Neural crest cell (in vitro differentiated cells): ENCODE measurements at regions not wholly inside any gene's neighbourhood (a gene's known extent, or its start where the extent isn't known, plus 50 kb on each side); places are given as distances from the start of the nearest gene placed in this dataset.

Experiments used
- DNase-seq: peaks from one replicate; pipeline ENCODE4 v3.0.0; 2021; ENCODE audit warnings: low read depth, mixed read lengths, low spot score
- H3K27ac Mint-ChIP-seq: one replicate; pipeline ENCODE4 v1.8.0; 2021; ENCODE audit warnings: mild to moderate bottlenecking, mixed read lengths; ENCODE audit not compliant: unreplicated experiment
- H3K27me3 Mint-ChIP-seq: 2 replicates; pipeline ENCODE4 v1.8.0; 2021; ENCODE audit warnings: low read depth, mild to moderate bottlenecking, mixed read lengths
- H3K36me3 Mint-ChIP-seq: 2 replicates; pipeline ENCODE4 v1.8.0; 2021; ENCODE audit warnings: low read depth, mild to moderate bottlenecking, mixed read lengths
- H3K4me1 Mint-ChIP-seq: 2 replicates; pipeline ENCODE4 v1.8.0; 2021; ENCODE audit warnings: mixed read lengths
- H3K4me3 Mint-ChIP-seq: one replicate; pipeline ENCODE4 v1.8.0; 2021; ENCODE audit warnings: mild to moderate bottlenecking, mixed read lengths
- H3K9me3 Mint-ChIP-seq: 2 replicates; pipeline ENCODE4 v1.8.0; 2021; ENCODE audit warnings: mixed read lengths
- CTCF ChIP-seq: fragments of 200-600 bp; sonication (generic); conservative IDR thresholded peaks from 2 replicates; pipeline ENCODE4 v1.5.0; 2021; ENCODE audit warnings: antibody characterized with exemption, mild to moderate bottlenecking

DNA sequence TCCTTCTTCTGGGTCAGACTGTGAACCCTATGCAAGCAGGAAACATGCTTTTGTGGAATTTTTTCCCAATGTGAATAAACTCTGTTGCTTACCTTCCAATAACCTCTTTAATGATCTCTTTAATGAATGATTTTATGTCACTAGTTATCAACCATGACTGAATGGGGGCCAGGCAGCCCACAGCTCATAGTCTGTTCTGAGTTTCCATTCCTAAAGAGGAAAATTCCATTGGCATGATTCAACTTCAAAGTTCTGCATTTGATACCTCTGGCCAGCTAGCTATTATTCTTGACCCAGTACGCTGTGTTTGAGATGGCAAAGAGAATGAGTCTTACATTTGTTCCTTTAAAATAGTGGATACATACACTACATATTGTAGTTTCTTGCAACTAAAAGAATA, 867.8 kb upstream of the CELF2 start:
- Mint-ChIP-seq H3K4me1 (no peaks in the 10 kb centered on the region), H3K27ac (no peak overlapping the region), H3K4me3 (no peak overlapping the region), H3K27me3 (no peaks in the 10 kb centered on the region), H3K9me3 (no peaks in the 10 kb centered on the region), H3K36me3 (no peaks in the 10 kb centered on the region)
- TF ChIP-seq CTCF, result no peak
- DNase-seq, result no peak

- peaks cover 5% of the 10 kb centered on the region for H3K4me1 Mint-ChIP-seq
- peaks cover 14% of the 10 kb centered on the region for H3K36me3 Mint-ChIP-seq
- no peaks in the 10 kb centered on the region for H3K27me3 Mint-ChIP-seq
- H3K27ac Mint-ChIP-seq, result no peak overlapping the region
- no peak overlapping the region for H3K4me3 Mint-ChIP-seq
- no peak for DNase-seq
- H3K9me3 Mint-ChIP-seq, result peaks cover 10% of the 10 kb centered on the region
- no peak for TF ChIP-seq CTCF
Measured at GRCh38 chr10:10156917-10157600, 860.6 kb upstream of the CELF2 start.

GRCh38 chr10:10160821-10161312, 856.8 kb upstream of the CELF2 start:
- no peaks in the 10 kb centered on the region for H3K27me3 Mint-ChIP-seq
- no peak overlapping the region for H3K27ac Mint-ChIP-seq
- no peak for DNase-seq
- H3K9me3 Mint-ChIP-seq, result peaks cover 22% of the 10 kb centered on the region
- no peak overlapping the region for H3K4me3 Mint-ChIP-seq
- peaks cover 5% of the 10 kb centered on the region for H3K4me1 Mint-ChIP-seq
- TF ChIP-seq CTCF, result no peak
- peaks cover 21% of the 10 kb centered on the region for H3K36me3 Mint-ChIP-seq

DNA sequence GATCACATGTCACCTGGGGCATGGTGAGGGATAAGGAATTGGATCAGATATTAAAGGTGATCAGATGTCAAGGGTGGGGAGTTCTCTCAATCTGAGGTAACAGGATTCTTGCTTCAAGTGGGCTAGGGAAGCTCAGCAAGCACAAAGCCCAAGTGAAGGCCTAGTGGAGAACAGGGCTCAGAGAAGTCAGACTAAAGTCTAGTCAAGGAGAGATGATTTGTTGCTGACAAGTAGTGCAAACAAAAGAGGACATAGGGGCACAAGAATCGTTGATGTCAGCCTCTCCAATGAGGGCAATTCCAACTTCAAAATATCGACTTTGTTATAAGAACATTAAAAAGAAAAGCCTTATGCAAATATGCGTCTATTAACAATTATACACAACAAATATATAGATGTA, 852.8 kb upstream of the CELF2 start:
- peaks cover 18% of the 10 kb centered on the region for H3K9me3 Mint-ChIP-seq
- H3K4me3 Mint-ChIP-seq, result no peak overlapping the region
- H3K4me1 Mint-ChIP-seq, result no peaks in the 10 kb centered on the region
- H3K36me3 Mint-ChIP-seq, result peaks cover 20% of the 10 kb centered on the region
- no peaks in the 10 kb centered on the region for H3K27me3 Mint-ChIP-seq
- no peak overlapping the region for H3K27ac Mint-ChIP-seq
- no peak for DNase-seq
- no peak for TF ChIP-seq CTCF

- Mint-ChIP-seq H3K27ac (no peak overlapping the region), H3K4me1 (no peaks in the 10 kb centered on the region), H3K27me3 (no peaks in the 10 kb centered on the region), H3K4me3 (no peak overlapping the region), H3K36me3 (peaks cover 15% of the 10 kb centered on the region), H3K9me3 (peaks cover 13% of the 10 kb centered on the region)
- no peak for TF ChIP-seq CTCF
- DNase-seq, result no peak
Measured at GRCh38 chr10:10165415-10165814, 852.3 kb upstream of the CELF2 start.
